GM12864 (cell line): ENCODE measurements at regions not wholly inside any gene's neighbourhood (a gene's known extent, or its start where the extent isn't known, plus 50 kb on each side); places are given as distances from the start of the nearest gene placed in this dataset.

Experiments
- DNase-seq: peaks from one replicate; pipeline ENCODE4 v3.0.0-alpha.2; 2011; ENCODE audit warnings: low read depth
- H3K4me3 ChIP-seq: 2 replicates; pipeline ENCODE4 v1.5.1; 2011; ENCODE audit warnings: mild to moderate bottlenecking, low read depth, low read length, control low read depth
- CTCF ChIP-seq: IDR thresholded peaks from 2 replicates; pipeline ENCODE4 v1.5.1; 2011; ENCODE audit warnings: low read depth, mild to moderate bottlenecking, moderate library complexity, low read length, control low read depth, inconsistent platforms; ENCODE audit errors: missing control alignments

GRCh38 chr10:78696791-78697395 is 371.9 kb upstream of the ZMIZ1 start:
- DNase-seq: no peak
- no peak for TF ChIP-seq CTCF
- no peak overlapping the region for H3K4me3 ChIP-seq

GRCh38 chr10:78699971-78700370 is 368.8 kb upstream of the ZMIZ1 start:
- no peak overlapping the region for H3K4me3 ChIP-seq
- TF ChIP-seq CTCF: no peak
- no peak for DNase-seq

GRCh38 chr10:78700413-78700812 is 368.4 kb upstream of the ZMIZ1 start:
- H3K4me3 ChIP-seq: no peak overlapping the region
- TF ChIP-seq CTCF: no peak
- DNase-seq: no peak

- no peak for TF ChIP-seq CTCF
- no peak for DNase-seq
- no peak overlapping the region for H3K4me3 ChIP-seq
These were observed 367.8 kb upstream of the ZMIZ1 start for GRCh38 chr10:78700816-78701520.

- no peak for TF ChIP-seq CTCF
- no peak overlapping the region for H3K4me3 ChIP-seq
- no peak for DNase-seq
These were observed 366.6 kb upstream of the ZMIZ1 start for GRCh38 chr10:78702186-78702585.

GRCh38 chr10:78702876-78703275 is 365.9 kb upstream of the ZMIZ1 start:
- no peak for TF ChIP-seq CTCF
- no peak overlapping the region for H3K4me3 ChIP-seq
- DNase-seq: no peak

GRCh38 chr10:78703593-78703992 is 365.2 kb upstream of the ZMIZ1 start:
- TF ChIP-seq CTCF: no peak
- H3K4me3 ChIP-seq: no peak overlapping the region
- no peak for DNase-seq
